Neural progenitor cell (in vitro differentiated cells): ENCODE measurements at regions not wholly inside any gene's neighbourhood (a gene's known extent, or its start where the extent isn't known, plus 50 kb on each side); places are given as distances from the start of the nearest gene placed in this dataset.
"Not testable (repeated sequence)": the region's sequence is repeated elsewhere in the genome, so short reads cannot be mapped to it uniquely, and the experiment has no call there.

Experiments used
- DNase-seq: peaks from one replicate; pipeline ENCODE4 v3.0.0-alpha.2; 2016; ENCODE audit warnings: low spot score
- H2AFZ ChIP-seq: fragments of 200-600 bp; sonication (generic); replicated peaks from 2 replicates; pipeline ENCODE4 v1.6.1; 2016; ENCODE audit warnings: antibody characterized with exemption
- H3F3A ChIP-seq: fragments of 200-600 bp; sonication (generic); 2 replicates; pipeline ENCODE4 v1.6.1; 2016; ENCODE audit warnings: antibody characterized with exemption, low read depth
- H3K27ac ChIP-seq: fragments of 200-600 bp; sonication (generic); 2 replicates; pipeline ENCODE4 v1.5.1; 2016; ENCODE audit warnings: mild to moderate bottlenecking
- H3K27me3 ChIP-seq: fragments of 200-600 bp; sonication (generic); 2 replicates; pipeline ENCODE4 v1.6.1; 2016; ENCODE audit warnings: mild to moderate bottlenecking, moderate library complexity
- H3K36me3 ChIP-seq: fragments of 200-600 bp; sonication (generic); 2 replicates; pipeline ENCODE4 v1.5.1; 2016
- H3K4me1 ChIP-seq: fragments of 200-600 bp; sonication (generic); 2 replicates; pipeline ENCODE4 v1.6.1; 2016; ENCODE audit warnings: mixed run types
- H3K4me2 ChIP-seq: fragments of 200-600 bp; sonication (generic); 2 replicates; pipeline ENCODE4 v1.6.1; 2016
- H3K4me3 ChIP-seq: fragments of 200-600 bp; sonication (generic); 2 replicates; pipeline ENCODE4 v1.5.1; 2016
- H3K79me2 ChIP-seq: fragments of 200-600 bp; sonication (generic); 2 replicates; pipeline ENCODE4 v1.6.1; 2016; ENCODE audit warnings: low read depth
- H3K9ac ChIP-seq: fragments of 200-600 bp; sonication (generic); 2 replicates; pipeline ENCODE4 v1.6.1; 2016
- H3K9me3 ChIP-seq: fragments of 200-600 bp; sonication (generic); 2 replicates; pipeline ENCODE4 v1.5.1; 2016; ENCODE audit warnings: low read depth
- H4K20me1 ChIP-seq: fragments of 200-600 bp; sonication (generic); 2 replicates; pipeline ENCODE4 v1.6.1; 2016; ENCODE audit warnings: low read depth
- H3K27ac Mint-ChIP-seq: 3 replicates; pipeline ENCODE4 v1.8.0; 2021; ENCODE audit warnings: mixed read lengths
- H3K27me3 Mint-ChIP-seq: 2 replicates; pipeline ENCODE4 v1.8.0; 2022; ENCODE audit warnings: low read depth, mild to moderate bottlenecking, inconsistent platforms, moderate library complexity, mixed read lengths; ENCODE audit not compliant: insufficient read depth
- H3K36me3 Mint-ChIP-seq: 3 replicates; pipeline ENCODE4 v1.8.0; 2021; ENCODE audit warnings: mixed read lengths
- H3K4me1 Mint-ChIP-seq: 3 replicates; pipeline ENCODE4 v1.8.0; 2021; ENCODE audit warnings: mixed read lengths
- H3K4me3 Mint-ChIP-seq: 3 replicates; pipeline ENCODE4 v1.8.0; 2021; ENCODE audit warnings: mild to moderate bottlenecking, moderate library complexity, mixed read lengths
- H3K9me3 Mint-ChIP-seq: 3 replicates; pipeline ENCODE4 v1.8.0; 2020; ENCODE audit warnings: mixed read lengths
- CTCF ChIP-seq: fragments of 200-600 bp; sonication (generic); IDR thresholded peaks from 2 replicates; pipeline ENCODE4 v1.5.1; 2017; ENCODE audit warnings: antibody characterized with exemption, mild to moderate bottlenecking
- EZH2 ChIP-seq: fragments of 200-600 bp; sonication (generic); IDR thresholded peaks from 2 replicates; pipeline ENCODE4 v1.6.1; 2017; ENCODE audit warnings: antibody characterized with exemption, mild to moderate bottlenecking, moderate library complexity
- EZH2phosphoT487 ChIP-seq: fragments of 200-600 bp; sonication (generic); IDR thresholded peaks from 2 replicates; pipeline ENCODE4 v1.6.1; 2017; ENCODE audit warnings: antibody characterized with exemption

- Histone ChIP-seq H3K36me3 (no peaks in the 10 kb centered on the region), H3K4me1 (no peaks in the 10 kb centered on the region), H4K20me1 (no peaks in the 10 kb centered on the region), H3K27ac (no peak overlapping the region), H3F3A (no peaks in the 10 kb centered on the region), H3K9ac (no peak overlapping the region), H3K9me3 (peaks cover 36% of the 10 kb centered on the region), H3K4me2 (no peak overlapping the region), H3K27me3 (no peaks in the 10 kb centered on the region), H2AFZ (no peak overlapping the region), H3K79me2 (no peaks in the 10 kb centered on the region), H3K4me3 (no peak overlapping the region)
- Mint-ChIP-seq H3K4me3 (no peak overlapping the region), H3K4me1 (no peaks in the 10 kb centered on the region), H3K36me3 (peaks cover 3% of the 10 kb centered on the region), H3K27me3 (peaks cover 7% of the 10 kb centered on the region), H3K27ac (no peak overlapping the region), H3K9me3 (peaks cover 76% of the 10 kb centered on the region)
- TF ChIP-seq CTCF (no peak), EZH2 (no peak), EZH2phosphoT487 (no peak)
- no peak for DNase-seq
Measured at GRCh38 chr22:11598492-11599440, 3929.2 kb upstream of the OR11H1 start.

GRCh38 chr22:11599456-11599855, 3928.5 kb upstream of the OR11H1 start:
- not testable (repeated sequence) for H3K36me3 ChIP-seq, H3K79me2 ChIP-seq, H2AFZ ChIP-seq, H3K4me3 Mint-ChIP-seq, H3K4me1 ChIP-seq, H3K27ac ChIP-seq, H3K27me3 ChIP-seq, H3K4me3 ChIP-seq, H3F3A ChIP-seq, H3K36me3 Mint-ChIP-seq, H3K4me1 Mint-ChIP-seq, DNase-seq, H4K20me1 ChIP-seq, H3K9ac ChIP-seq, H3K27me3 Mint-ChIP-seq, H3K27ac Mint-ChIP-seq, H3K4me2 ChIP-seq
- peaks cover 74% of the 10 kb centered on the region for H3K9me3 Mint-ChIP-seq
- peaks cover 39% of the 10 kb centered on the region for H3K9me3 ChIP-seq

- H3K4me1 ChIP-seq, H3K4me3 ChIP-seq, H4K20me1 ChIP-seq, H3F3A ChIP-seq, H3K79me2 ChIP-seq, H3K4me1 Mint-ChIP-seq, H3K36me3 Mint-ChIP-seq, DNase-seq, H3K27me3 ChIP-seq, H3K27ac Mint-ChIP-seq, H3K27ac ChIP-seq, H2AFZ ChIP-seq, H3K36me3 ChIP-seq, H3K4me3 Mint-ChIP-seq, H3K4me2 ChIP-seq, H3K9ac ChIP-seq, H3K27me3 Mint-ChIP-seq: not testable (repeated sequence)
- H3K9me3 ChIP-seq: peaks cover 45% of the 10 kb centered on the region
- H3K9me3 Mint-ChIP-seq: peaks cover 75% of the 10 kb centered on the region
Measured at GRCh38 chr22:11600161-11600560, 3927.8 kb upstream of the OR11H1 start.

- H3F3A ChIP-seq, DNase-seq, H3K4me3 ChIP-seq, H3K27ac Mint-ChIP-seq, H3K36me3 Mint-ChIP-seq, H2AFZ ChIP-seq, H3K4me1 ChIP-seq, H3K27me3 ChIP-seq, H3K27ac ChIP-seq, H3K4me1 Mint-ChIP-seq, H3K4me3 Mint-ChIP-seq, H3K36me3 ChIP-seq, H4K20me1 ChIP-seq, H3K27me3 Mint-ChIP-seq, H3K9ac ChIP-seq, H3K4me2 ChIP-seq, H3K79me2 ChIP-seq: not testable (repeated sequence)
- peaks cover 76% of the 10 kb centered on the region for H3K9me3 Mint-ChIP-seq
- H3K9me3 ChIP-seq: peaks cover 45% of the 10 kb centered on the region
Measured at GRCh38 chr22:11600896-11601890, 3926.8 kb upstream of the OR11H1 start.

GRCh38 chr22:11604635-11605395, 3923.2 kb upstream of the OR11H1 start:
- not testable (repeated sequence) for H3K4me1 ChIP-seq, H3K27me3 ChIP-seq, H3K9ac ChIP-seq, H3K36me3 Mint-ChIP-seq, H3K4me1 Mint-ChIP-seq, H2AFZ ChIP-seq, H3K27ac ChIP-seq, DNase-seq, H3K4me2 ChIP-seq, H4K20me1 ChIP-seq, H3K4me3 ChIP-seq, H3K4me3 Mint-ChIP-seq, H3K27me3 Mint-ChIP-seq, H3K79me2 ChIP-seq, H3F3A ChIP-seq, H3K27ac Mint-ChIP-seq, H3K36me3 ChIP-seq
- H3K9me3 ChIP-seq: peaks cover 54% of the 10 kb centered on the region
- peaks cover 72% of the 10 kb centered on the region for H3K9me3 Mint-ChIP-seq
